IMR-90 (cell line): ENCODE measurements at regions not wholly inside any gene's neighbourhood (a gene's known extent, or its start where the extent isn't known, plus 50 kb on each side); places are given as distances from the start of the nearest gene placed in this dataset.
A peak's percentile ranks its signal among the peaks of the same experiment; 100 is the strongest.

Experiments
- ATAC-seq: fragments of 200-7000 bp; cut with Tn5 transposase; 2 replicates; pipeline ENCODE4 v1.9.1; 2020; ENCODE audit warnings: low read depth, mild to moderate bottlenecking, moderate library complexity
- BruUV-seq: library from RNA; stranded (reverse); fragments of 400-500 nt; replicated peaks from 2 replicates; lab custom pipeline; 2021; lab: Mats Ljungman, UMichigan
- CTCF ChIA-PET: fragments of 300-600 bp; formaldehyde crosslinking; extraction: SDS; loops from one replicate; lab custom pipeline; 2021; ENCODE audit warnings: antibody characterized with exemption; lab: Yijun Ruan, JAX
- POLR2A ChIA-PET: fragments of 300-600 bp; sonication (Branson Sonifier 250); formaldehyde crosslinking; loops from one replicate; lab custom pipeline; 2022; ENCODE audit warnings: antibody characterized with exemption; ENCODE audit not compliant: unreplicated experiment; lab: Charles Lee
- DNase-seq: peaks from one replicate; pipeline ENCODE4 v3.0.0; 2013
- H2AFZ ChIP-seq: replicated peaks from 2 replicates; pipeline ENCODE3; 2013; ENCODE audit warnings: low read length, mild to moderate bottlenecking; ENCODE audit not compliant: poor library complexity
- H2AK5ac ChIP-seq: 2 replicates; pipeline ENCODE4 v1.6.1; 2013; ENCODE audit warnings: low read depth, low read length, inconsistent platforms
- H2AK9ac ChIP-seq: replicated peaks from 2 replicates; pipeline ENCODE3; 2013; ENCODE audit warnings: mild to moderate bottlenecking, low read depth, low read length, moderate library complexity; ENCODE audit not compliant: poor library complexity
- H2BK120ac ChIP-seq: 2 replicates; pipeline ENCODE4 v1.6.1; 2013; ENCODE audit warnings: low read depth, low read length, inconsistent platforms
- H2BK15ac ChIP-seq: 3 replicates; pipeline ENCODE4 v1.6.1; 2013; ENCODE audit warnings: low read depth, low read length, inconsistent platforms
- H2BK20ac ChIP-seq: 2 replicates; pipeline ENCODE4 v1.6.1; 2013; ENCODE audit warnings: low read depth, mild to moderate bottlenecking, inconsistent platforms, low read length, moderate library complexity
- H2BK5ac ChIP-seq: 2 replicates; pipeline ENCODE4 v1.6.1; 2013; ENCODE audit warnings: mild to moderate bottlenecking, low read depth, low read length, inconsistent platforms; ENCODE audit not compliant: poor library complexity, severe bottlenecking
- H3K14ac ChIP-seq: replicated peaks from 2 replicates; pipeline ENCODE4 v1.6.1; 2013; ENCODE audit warnings: low read depth, low read length, inconsistent platforms
- H3K18ac ChIP-seq: 2 replicates; pipeline ENCODE4 v1.6.1; 2013; ENCODE audit warnings: low read depth, low read length, control low read depth
- H3K23ac ChIP-seq: 2 replicates; pipeline ENCODE4 v1.6.1; 2013; ENCODE audit warnings: low read depth, low read length, inconsistent platforms
- H3K27ac ChIP-seq: 2 replicates; pipeline ENCODE4 v1.5.1; 2013; ENCODE audit warnings: mild to moderate bottlenecking, control low read depth, low read length; ENCODE audit not compliant: insufficient read depth
- H3K27me3 ChIP-seq: 2 replicates; pipeline ENCODE4 v1.6.1; 2013; ENCODE audit warnings: low read length; ENCODE audit not compliant: control insufficient read depth, insufficient read depth
- H3K36me3 ChIP-seq: 2 replicates; pipeline ENCODE4 v1.6.1; 2013; ENCODE audit warnings: low read length, mixed read lengths; ENCODE audit not compliant: control insufficient read depth, insufficient read depth
- H3K4ac ChIP-seq: 2 replicates; pipeline ENCODE4 v1.6.1; 2013; ENCODE audit warnings: low read depth, low read length, inconsistent platforms
- H3K4me1 ChIP-seq: 2 replicates; pipeline ENCODE4 v1.6.1; 2013; ENCODE audit warnings: low read length, mixed read lengths; ENCODE audit not compliant: control insufficient read depth, insufficient read depth
- H3K4me2 ChIP-seq: 2 replicates; pipeline ENCODE4 v1.6.1; 2013; ENCODE audit warnings: low read depth, mild to moderate bottlenecking, control low read depth, low read length, moderate library complexity
- H3K4me3 ChIP-seq: 2 replicates; pipeline ENCODE4 v1.5.1; 2013; ENCODE audit warnings: low read depth, mild to moderate bottlenecking, control low read depth, low read length, moderate library complexity; ENCODE audit not compliant: insufficient read depth
- H3K56ac ChIP-seq: 2 replicates; pipeline ENCODE4 v1.6.1; 2013; ENCODE audit warnings: low read length, inconsistent platforms; ENCODE audit not compliant: insufficient read depth; ENCODE audit errors: extremely low read depth
- H3K79me1 ChIP-seq, 2 experiments: 2 replicates each; pipeline ENCODE4 v1.6.1; 2013; ENCODE audit warnings: low read length in 2 of 2, inconsistent platforms in 1 of 2, low read depth in 1 of 2
- H3K9ac ChIP-seq: 2 replicates; pipeline ENCODE4 v1.6.1; 2013; ENCODE audit warnings: low read depth, low read length, control low read depth
- H3K9me1 ChIP-seq: 2 replicates; pipeline ENCODE4 v1.6.1; 2013; ENCODE audit warnings: low read length, inconsistent platforms; ENCODE audit not compliant: insufficient read depth
- H3K9me3 ChIP-seq: 2 replicates; pipeline ENCODE4 v1.6.1; 2013; ENCODE audit warnings: low read length; ENCODE audit not compliant: control insufficient read depth, insufficient read depth
- H4K20me1 ChIP-seq: 2 replicates; pipeline ENCODE4 v1.6.1; 2013; ENCODE audit warnings: low read length, inconsistent platforms; ENCODE audit not compliant: insufficient read depth
- H4K5ac ChIP-seq: 2 replicates; pipeline ENCODE4 v1.6.1; 2013; ENCODE audit warnings: mild to moderate bottlenecking, low read depth, low read length, control low read depth
- H4K8ac ChIP-seq, 2 experiments: 2 replicates each; pipeline ENCODE4 v1.6.1; 2013; ENCODE audit warnings: low read depth in 2 of 2, low read length in 2 of 2, control low read depth in 1 of 2, inconsistent platforms in 1 of 2
- H4K91ac ChIP-seq: 2 replicates; pipeline ENCODE4 v1.6.1; 2013; ENCODE audit warnings: low read depth, low read length, inconsistent platforms; ENCODE audit not compliant: insufficient read depth
- CHD1 ChIP-seq: IDR thresholded peaks from 2 replicates; pipeline ENCODE4 v1.6.1; 2012; ENCODE audit warnings: low read depth, low read length, improper control_type of control experiment
- ELK1 ChIP-seq: fragments of 150-350 bp; IDR thresholded peaks from 2 replicates; pipeline ENCODE4 v1.6.1; 2016; ENCODE audit warnings: low read depth, mild to moderate bottlenecking, low read length, moderate library complexity, borderline replicate concordance
- WGBS, 2 experiments: methylation state at CpG; one replicate each; pipeline versions ENCODE4 v1.1.5 to v1.1.7; 2013; ENCODE audit warnings: missing lambda C conversion rate in 2 of 2; ENCODE audit not compliant: insufficient read length in 1 of 2; ENCODE audit errors: extremely low coverage in 2 of 2; 5-methylcytosine and 5-hydroxymethylcytosine counted together
- dilution Hi-C: fragments of 300-500 bp; cut with HindIII; formaldehyde crosslinking; loops from one replicate; pipeline ENCODE4 v1.14.3; 2018; ENCODE audit warnings: low sequenced_read_pairs; ENCODE audit not compliant: unreplicated experiment
- in situ Hi-C: fragments of 300-500 bp; cut with MboI; formaldehyde crosslinking; loops from 3 replicates; pipeline ENCODE4 v1.14.3; 2019; ENCODE audit warnings: low sequenced_read_pairs, inconsistent platforms, mixed read lengths
- intact Hi-C: fragments of 100-400 bp; cut with micrococcal nuclease; formaldehyde crosslinking; loops from 2 replicates; pipeline ENCODE4 v1.10.0; 2022

GRCh38 chr5:21689587-21689986 lies 1163.6 kb downstream of the CDH12 start:
- Histone ChIP-seq H3K9me1 (no peaks in the 10 kb centered on the region), H3K4me1 (peaks cover 3% of the 10 kb centered on the region; the same call in 1 of the 2 replicates), H3K18ac (peak overlapping the region; percentile 11; the same call in 1 of the 2 replicates), H3K56ac (no peak overlapping the region), H3K27ac (no peak overlapping the region), H4K5ac (no peak overlapping the region), H3K23ac (no peak overlapping the region), H2AFZ (no peak overlapping the region), H2BK15ac (no peak overlapping the region), H2AK5ac (no peak overlapping the region), H3K9me3 (no peaks in the 10 kb centered on the region), H2AK9ac (no peak overlapping the region), H2BK5ac (peak overlapping the region; percentile 47), H3K4me2 (peak overlapping the region; percentile 19; the same call in 1 of the 2 replicates), H3K14ac (0 out of 2 replicates have a peak overlapping the region, but pooled peaks have one; percentile 32), H4K8ac (no peak overlapping the region), H4K20me1 (no peaks in the 10 kb centered on the region), H4K91ac (no peak overlapping the region), H3K36me3 (no peaks in the 10 kb centered on the region), H3K4ac (no peak overlapping the region), H2BK20ac (no peak overlapping the region), H3K79me1 (no peaks in the 10 kb centered on the region), H2BK120ac (no peak overlapping the region), H3K9ac (no peak overlapping the region), H3K4me3 (no peak overlapping the region), H3K27me3 (no peaks in the 10 kb centered on the region)
- TF ChIP-seq CHD1: no peak
- TF ChIP-seq ELK1: no peak
- no CpG with 5 or more reads among the region's 3 CpGs for WGBS, 2 experiments
- intact Hi-C loops (no loop called here), dilution Hi-C loops (no loop called here), in situ Hi-C loops (no loop called here)
- no TSS peak for BruUV-seq
- ChIA-PET CTCF (no interaction called here), POLR2A (no interaction called here)
- DNase-seq (no peak), ATAC-seq (no peak)
